ENCODE measurements at regions not wholly inside any gene's neighbourhood (a gene's known extent, or its start where the extent isn't known, plus 50 kb on each side); places are given as distances from the start of the nearest gene placed in this dataset.
A peak's percentile ranks its signal among the peaks of the same experiment; 100 is the strongest.

DNA sequence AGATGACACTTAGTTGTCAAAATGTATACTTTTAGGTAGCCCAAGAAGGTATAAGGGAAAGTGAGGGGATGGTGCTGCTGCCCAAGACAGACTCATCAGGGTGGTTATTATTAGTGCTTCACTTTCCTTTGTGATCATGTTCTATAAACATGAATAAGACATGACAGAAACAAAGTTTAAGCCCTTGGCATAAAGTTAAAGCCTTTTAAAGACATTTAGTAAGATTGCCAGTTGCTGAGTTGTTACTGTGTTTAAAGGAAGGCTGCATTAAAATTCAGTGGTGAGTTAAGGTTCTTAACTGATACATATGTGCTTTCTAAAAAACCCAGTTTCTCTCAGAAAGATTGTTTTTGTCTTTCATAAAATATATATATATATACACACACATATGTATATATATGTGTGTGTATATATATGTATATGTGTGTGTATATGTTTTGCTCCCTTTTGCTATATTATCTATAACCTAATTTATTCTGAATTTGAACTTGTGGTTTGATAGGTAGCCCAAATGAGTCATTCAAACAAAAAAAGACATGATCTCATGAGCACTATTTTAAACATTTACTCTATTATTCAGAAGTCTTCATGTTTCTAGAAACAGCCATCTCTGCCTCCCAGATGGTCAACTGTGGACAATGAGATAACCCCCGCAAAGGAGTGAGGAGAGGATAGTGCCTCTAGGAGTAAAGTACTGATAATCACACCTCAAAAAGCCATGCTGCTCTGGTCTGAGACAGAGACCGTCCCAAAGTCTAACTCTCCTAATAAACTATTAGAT is 98.1 kb upstream of the OTUD4 start:
- FAIRE-seq: no peak
- POLR2A ChIA-PET: no interaction called here
- no TSS peak for BruUV-seq (replicated peaks)

More for the DNA sequence above, 98.1 kb upstream of the OTUD4 start:
- H3K9ac ChIP-seq (ENCODE audit: control insufficient read depth, insufficient read depth, low read length): no peak overlapping the region
- no peak overlapping the region for H2AFZ ChIP-seq (ENCODE audit: control insufficient read depth, low read depth, low read length)
- no peaks in the 10 kb centered on the region for H4K20me1 ChIP-seq (ENCODE audit: control insufficient read depth, insufficient read depth)
- CTCF ChIA-PET: no interaction called here
- TF ChIP-seq CEBPB (IDR thresholded peaks at IDR 0.05; ENCODE audit: borderline replicate concordance in 1 of 2, low read depth in 2 of 2, low read length in 2 of 2) (no peak), RUNX3 (IDR thresholded peaks at IDR 0.05; ENCODE audit: low read length) (peak; percentile 84; the same call in 1 of the 2 replicates), NFIC (IDR thresholded peaks at IDR 0.05; ENCODE audit: low read depth, low read length) (peak; percentile 86; the same call in 1 of the 2 replicates), BMI1 (IDR thresholded peaks at IDR 0.05; ENCODE audit: borderline replicate concordance) (no peak), ZNF217 (IDR thresholded peaks at IDR 0.05) (no peak), CBFB (IDR thresholded peaks at IDR 0.05; ENCODE audit: low read depth) (peak; percentile 44; the same call in 1 of the 2 replicates), JUNB (IDR thresholded peaks at IDR 0.05) (peak; percentile 87), ZNF384 (IDR thresholded peaks at IDR 0.05; ENCODE audit: borderline replicate concordance, low read depth, low read length) (no peak), MEF2A (IDR thresholded peaks at IDR 0.05; ENCODE audit: insufficient read depth, low read depth, low read length) (peak; percentile 80)
- TF ChIP-seq, protein P1, sequence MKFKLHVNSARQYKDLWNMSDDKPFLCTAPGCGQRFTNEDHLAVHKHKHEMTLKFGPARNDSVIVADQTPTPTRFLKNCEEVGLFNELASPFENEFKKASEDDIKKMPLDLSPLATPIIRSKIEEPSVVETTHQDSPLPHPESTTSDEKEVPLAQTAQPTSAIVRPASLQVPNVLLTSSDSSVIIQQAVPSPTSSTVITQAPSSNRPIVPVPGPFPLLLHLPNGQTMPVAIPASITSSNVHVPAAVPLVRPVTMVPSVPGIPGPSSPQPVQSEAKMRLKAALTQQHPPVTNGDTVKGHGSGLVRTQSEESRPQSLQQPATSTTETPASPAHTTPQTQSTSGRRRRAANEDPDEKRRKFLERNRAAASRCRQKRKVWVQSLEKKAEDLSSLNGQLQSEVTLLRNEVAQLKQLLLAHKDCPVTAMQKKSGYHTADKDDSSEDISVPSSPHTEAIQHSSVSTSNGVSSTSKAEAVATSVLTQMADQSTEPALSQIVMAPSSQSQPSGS (IDR thresholded peaks at IDR 0.05; ENCODE audit: low read length): peak; percentile 38; the same call in 1 of the 2 replicates
- RAD21 ChIA-PET (ENCODE audit: unreplicated experiment): interaction anchor here (0.5 to 1.2 kb wide), 2 partner anchors 10 to 339 kb away, joined by 3 to 4 read pairs; no protein-coding TSS in a partner anchor
- DNase-seq (ENCODE audit: low read depth, low spot score) (no peak), ATAC-seq (peak; percentile 26)
- no peaks in the 10 kb centered on the region for H3K27me3 ChIP-seq (replicated peaks in 1 of 2; ENCODE audit: control insufficient read depth in 2 of 2, insufficient read depth in 2 of 2, low read length in 1 of 2)
- no peaks in the 10 kb centered on the region for H3K4me1 ChIP-seq (ENCODE audit: control insufficient read depth, insufficient read depth, low read length)
- H3K27ac ChIP-seq (ENCODE audit: control insufficient read depth, insufficient read depth): no peak overlapping the region
- no peaks in the 10 kb centered on the region for H3K79me2 ChIP-seq (ENCODE audit: control insufficient read depth, insufficient read depth, low read length)
- H3K4me3 ChIP-seq: no peak overlapping the region
- H3K4me2 ChIP-seq (ENCODE audit: control insufficient read depth, insufficient read depth): no peak overlapping the region
- no peaks in the 10 kb centered on the region; the same call in 2 of the 3 replicates for H3K9me3 ChIP-seq (replicated peaks; ENCODE audit: control insufficient read depth, insufficient read depth, low read length)
- SMC1A ChIA-PET (ENCODE audit: uncharacterized antibody, unreplicated experiment): interaction anchor here (1.5 kb wide), 2 partner anchors 15 to 334 kb away, joined by 3 read pairs; no protein-coding TSS in a partner anchor
- in situ Hi-C loops (cut with MboI): no loop called here
- no peaks in the 10 kb centered on the region for H3K36me3 ChIP-seq (ENCODE audit: control insufficient read depth in 2 of 2, insufficient read depth in 2 of 2, low read length in 1 of 2)
- WGBS (ENCODE audit: insufficient coverage, insufficient replicate concordance, low lambda C conversion rate, missing lambda C conversion rate): 48% methylated on average over 2 of the region's 2 CpGs
- intact Hi-C loops (cut with micrococcal nuclease; ENCODE audit: unreplicated experiment): no loop called here

Measured in GM12878 (cell line).